DMS114 treated with DMSO at 0.1 percent for 48 hours (cell line): ENCODE measurements at regions not wholly inside any gene's neighbourhood (a gene's known extent, or its start where the extent isn't known, plus 50 kb on each side); places are given as distances from the start of the nearest gene placed in this dataset.

Experiments used
- DNase-seq: peaks from one replicate; lab custom pipeline; 2025; ENCODE audit not compliant: unreplicated experiment; lab: John Stamatoyannopoulos, UW

DNA sequence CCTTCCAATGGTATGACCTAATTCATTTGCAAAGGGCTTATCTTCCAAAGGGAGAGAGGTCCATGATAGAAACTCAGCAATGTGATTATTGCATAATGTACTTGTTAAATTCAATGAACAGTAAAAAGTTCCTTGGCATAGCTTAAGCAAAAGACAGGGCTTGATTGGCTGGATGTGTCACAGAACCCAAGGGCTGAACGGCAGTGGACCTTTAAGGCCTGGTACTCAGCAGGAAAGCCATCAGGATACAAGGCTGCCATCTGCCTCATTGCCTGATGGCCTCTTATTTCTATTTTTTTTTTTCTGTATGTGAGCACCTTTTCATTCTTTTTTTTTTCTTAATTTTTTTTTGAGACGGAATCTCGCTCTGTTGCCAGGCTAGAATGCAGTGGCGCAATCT, 208.9 kb upstream of the WSCD1 start:
- no peak for DNase-seq

DNA sequence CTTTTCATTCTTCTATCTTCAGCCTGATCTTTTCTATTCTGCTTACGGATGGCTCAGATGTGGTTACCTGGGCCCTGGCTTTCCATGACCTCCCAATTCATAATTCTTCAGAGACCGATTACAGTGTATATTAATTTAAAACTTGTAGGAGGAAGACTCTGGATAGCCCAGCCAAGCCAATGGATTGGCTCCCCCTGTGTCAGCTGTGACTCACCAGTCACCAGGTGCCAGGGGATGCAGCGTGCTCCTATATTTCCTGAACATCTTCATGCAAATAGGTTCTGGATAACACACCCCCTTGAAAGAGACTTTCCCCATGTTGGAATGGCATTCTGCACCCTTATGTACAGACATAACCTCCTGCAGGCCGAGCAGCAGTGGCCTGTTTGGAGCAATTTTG, 208.3 kb upstream of the WSCD1 start:
- DNase-seq, result no peak

DNA sequence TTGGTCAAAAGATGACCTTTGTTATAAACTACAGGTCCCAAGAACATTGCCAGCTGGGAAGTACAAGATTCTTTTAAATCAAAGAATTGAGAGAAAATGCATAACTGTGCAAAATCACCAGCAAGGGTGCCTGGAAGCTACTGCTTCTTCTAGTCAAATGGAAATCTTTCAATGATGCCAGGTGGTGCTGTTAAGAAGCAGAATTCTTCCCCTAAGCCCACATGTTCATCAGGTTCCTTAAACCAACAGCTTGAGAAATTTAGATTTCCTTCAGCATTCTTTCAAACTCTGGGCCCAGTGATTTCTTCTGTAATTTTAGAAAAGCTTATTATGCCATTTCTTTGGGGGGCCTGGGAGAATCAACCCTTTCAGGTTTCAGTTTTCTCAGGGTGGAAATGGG, 207.8 kb upstream of the WSCD1 start:
- DNase-seq, result no peak

DNA sequence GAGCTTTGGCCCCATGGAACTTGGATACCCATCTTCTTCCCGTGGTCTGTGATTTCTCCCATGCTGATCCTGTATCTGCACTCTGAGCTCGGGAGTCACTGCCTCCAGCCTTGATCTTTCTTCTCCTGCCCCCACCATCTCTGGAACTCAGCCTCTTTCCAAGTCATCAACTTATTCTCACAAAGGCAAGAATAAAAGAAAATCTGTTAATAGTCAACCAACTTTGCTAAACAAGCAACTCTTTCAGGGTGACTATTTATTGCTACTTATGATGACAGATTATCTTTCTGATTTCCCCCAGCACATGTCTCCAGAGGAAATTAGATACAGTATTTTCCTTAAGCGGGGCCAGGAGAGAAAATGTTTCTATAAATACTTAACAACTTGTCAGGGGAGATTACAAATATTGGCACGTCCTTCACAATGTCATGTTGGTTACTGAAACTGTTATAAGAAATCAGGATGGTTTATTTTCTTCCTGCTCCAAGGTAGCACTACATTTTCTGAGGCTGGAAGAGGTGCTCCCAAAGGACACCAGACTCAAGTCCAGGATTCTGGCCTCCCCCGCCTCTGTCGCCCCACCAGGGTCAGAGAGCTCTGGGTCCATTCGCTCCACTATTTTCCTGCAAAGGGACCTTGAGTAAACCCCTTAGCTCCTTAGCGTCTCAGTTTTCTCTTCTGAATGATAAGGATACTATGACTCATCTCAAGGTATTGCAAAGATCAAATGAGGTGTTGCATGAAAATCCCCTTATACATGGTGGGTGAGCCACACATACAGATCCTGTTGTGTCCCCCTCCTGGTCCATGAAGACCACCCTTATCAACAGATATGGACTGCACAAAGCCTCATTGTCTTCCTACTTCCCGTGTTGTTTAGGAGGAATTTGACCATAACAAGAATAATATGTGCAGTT, 205.2 kb upstream of the WSCD1 start:
- DNase-seq, result no peak

DNA sequence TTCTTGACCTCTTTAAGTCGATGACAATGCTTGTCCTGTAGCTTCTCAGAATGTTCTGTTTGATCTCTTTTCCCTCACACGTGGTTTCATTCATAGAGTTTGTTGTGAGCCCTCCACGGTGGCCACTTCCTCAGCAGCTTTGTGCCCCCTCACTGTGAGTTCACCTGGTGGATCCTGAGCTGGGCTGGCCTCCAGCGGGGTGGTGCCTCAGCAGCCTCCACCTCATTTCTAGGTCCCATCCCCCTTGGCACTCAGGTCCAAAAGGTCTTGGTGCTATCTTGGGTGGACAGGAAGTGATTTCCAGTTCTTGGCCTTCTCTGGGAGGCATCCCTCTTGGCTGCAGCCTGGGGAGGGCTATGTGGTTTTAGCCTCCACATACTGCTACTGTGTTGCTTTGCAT, 203.2 kb upstream of the WSCD1 start:
- DNase-seq, result no peak

DNA sequence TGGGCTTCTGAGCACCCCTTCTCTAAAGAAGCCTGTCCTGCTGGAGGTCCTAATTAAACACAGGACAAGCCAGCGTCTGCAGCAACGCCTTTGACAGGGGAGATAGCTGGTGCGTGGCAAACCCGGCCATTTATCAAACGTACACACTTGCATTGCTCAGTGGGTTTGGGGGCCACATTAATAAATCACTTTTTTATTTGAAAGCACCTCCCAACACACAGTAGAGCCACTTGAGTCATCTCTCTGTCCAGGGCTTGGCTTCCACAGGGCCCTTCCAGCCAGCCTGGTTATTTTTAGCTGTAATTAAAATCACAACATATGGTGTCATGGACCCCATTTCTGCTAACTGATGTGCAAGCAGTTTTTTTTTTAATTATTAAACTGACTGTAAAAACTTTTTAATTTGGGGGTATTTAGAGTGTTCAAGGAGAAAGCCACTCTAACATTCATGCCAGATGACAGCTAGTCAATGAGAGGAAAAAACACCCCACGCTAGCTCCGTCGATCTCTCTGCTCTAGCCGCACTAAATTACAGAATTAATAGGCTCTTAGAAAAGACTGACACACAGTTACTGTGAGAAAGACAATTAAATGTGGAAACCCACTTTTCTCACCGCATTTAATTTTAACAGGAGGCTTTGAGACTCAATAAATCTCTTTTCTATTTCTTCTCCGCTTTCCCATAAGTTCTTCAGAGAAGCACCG, 201.0 kb upstream of the WSCD1 start:
- no peak for DNase-seq

DNA sequence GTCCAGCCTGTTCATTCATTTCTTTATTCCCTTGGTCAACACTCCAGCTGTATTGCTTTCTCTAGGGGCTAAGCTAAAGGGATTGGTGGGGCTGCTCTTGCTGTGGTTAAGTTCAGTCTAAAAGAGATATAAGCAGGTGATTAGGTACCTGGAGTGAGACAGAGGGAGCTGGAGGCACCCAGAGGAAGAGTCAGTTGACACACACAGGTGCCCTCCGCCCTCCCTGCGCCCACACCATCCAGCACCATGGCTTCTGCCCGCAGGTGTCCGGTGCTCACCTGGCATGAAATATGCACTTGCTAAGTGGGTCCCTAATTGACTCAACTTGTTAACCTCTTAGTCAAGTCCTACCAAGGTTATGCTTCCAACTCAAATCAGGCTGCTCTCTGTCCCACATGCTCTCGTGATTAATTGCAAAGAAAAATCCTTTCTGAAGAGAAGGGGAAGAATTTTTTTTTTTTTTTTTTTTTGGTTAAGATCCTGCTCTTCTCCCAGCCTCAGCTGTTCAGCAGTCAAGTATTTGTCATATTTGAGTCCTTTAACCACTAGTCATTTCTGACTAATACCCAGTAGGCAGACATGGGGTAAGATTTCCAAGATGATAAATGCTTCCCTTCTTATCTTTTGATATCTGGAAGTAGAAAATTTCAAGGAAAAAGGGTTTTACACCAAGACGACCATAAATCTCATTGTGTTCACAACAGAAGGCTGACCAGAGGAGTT, 199.8 kb upstream of the WSCD1 start:
- no peak for DNase-seq

DNA sequence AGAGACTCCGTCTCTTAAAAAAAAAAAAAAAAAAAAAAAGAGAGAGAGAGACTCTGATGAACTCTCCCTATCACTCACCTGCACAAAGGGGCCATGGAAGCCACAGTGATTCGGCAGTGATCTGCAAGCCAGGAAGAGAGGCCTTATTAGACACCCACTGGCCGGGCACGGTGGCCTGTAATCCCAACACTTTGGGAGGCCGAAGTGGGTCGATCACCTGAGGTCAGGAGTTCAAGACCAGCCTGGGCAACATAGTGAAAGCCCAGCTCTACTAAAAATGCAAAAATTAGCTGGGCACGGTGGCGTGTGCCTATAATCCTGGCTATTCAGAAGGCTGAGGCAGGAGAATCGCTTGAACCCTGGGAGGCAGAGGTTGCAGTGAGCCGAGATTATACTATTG, 198.5 kb upstream of the WSCD1 start:
- DNase-seq, result no peak

DNA sequence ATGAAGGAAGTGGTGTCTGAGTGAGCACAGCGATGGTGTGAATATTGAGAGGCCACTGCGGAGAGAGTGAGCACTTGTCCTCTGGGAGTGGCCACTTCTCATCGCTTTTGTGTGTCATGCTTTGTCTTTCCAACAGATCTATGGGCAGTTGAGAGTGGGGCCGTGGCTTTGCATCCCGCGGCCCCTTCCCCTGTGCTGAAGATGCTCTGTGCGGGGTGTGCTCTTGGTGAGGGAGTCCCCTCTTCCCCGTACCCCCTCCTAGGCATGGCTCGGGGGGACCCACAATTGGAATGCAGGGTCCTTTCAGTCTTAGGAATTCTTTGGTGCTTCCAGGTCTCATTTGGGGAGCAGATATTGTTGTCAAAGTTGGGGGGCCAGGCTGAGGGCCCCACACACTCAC, 197.3 kb upstream of the WSCD1 start:
- no peak for DNase-seq

DNA sequence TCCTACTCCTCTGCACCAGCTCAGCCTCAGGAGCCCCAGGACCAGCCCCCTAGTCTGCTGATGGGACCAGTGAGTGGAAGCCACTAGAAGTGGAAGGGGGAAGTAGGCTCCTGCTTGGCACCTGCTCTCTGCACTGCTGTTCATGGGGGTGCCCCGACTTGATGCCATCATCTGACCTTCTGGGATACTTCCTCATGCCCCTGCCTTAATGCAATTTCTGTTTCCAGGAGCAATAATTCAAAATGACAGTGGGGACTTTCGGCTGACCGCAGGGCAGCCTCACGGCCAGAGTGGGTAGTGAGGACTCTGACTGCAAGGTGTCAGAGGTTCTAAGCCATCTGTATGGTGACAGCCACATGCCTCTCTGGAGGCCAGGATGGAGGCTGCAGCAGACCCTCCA, 196.4 kb upstream of the WSCD1 start:
- no peak for DNase-seq

DNA sequence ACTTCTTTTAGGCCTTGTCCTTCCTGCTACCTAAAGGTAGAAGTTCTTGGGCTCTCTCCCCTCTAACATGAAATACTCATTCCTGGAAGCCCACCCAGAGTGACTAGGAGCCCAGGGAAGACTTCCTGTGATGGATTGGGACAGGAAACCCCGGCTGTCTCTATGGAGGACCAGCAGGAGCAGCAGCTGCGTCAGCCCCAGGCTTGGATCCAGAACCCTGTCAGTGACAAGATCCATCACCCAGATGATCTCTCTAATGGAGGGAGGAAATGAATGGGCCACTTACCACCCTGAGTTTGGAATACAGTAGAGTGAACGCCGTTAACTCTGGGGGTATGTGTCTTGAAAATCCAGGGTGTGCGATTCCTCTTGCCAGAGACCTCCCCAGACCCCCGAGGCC, 195.7 kb upstream of the WSCD1 start:
- no peak for DNase-seq

DNA sequence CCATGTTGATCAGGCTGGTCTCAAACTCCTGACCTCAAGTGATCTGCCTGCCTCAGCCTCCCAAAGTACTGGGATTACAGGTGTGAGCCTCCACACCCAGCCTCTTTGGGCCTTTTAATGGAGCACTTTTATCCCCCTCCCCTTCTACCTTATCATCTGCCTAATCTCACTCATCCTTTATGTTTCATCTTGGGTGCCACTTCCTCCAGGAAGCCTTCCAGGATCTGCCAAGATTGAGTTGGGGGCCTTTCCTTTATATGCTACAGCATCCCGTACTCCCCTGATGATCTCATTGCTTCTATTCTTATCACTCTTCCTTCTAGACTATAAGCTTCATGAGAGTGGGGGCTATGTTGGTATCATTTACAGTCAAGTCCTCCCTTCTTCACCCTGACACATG, 192.8 kb upstream of the WSCD1 start:
- no peak for DNase-seq

DNA sequence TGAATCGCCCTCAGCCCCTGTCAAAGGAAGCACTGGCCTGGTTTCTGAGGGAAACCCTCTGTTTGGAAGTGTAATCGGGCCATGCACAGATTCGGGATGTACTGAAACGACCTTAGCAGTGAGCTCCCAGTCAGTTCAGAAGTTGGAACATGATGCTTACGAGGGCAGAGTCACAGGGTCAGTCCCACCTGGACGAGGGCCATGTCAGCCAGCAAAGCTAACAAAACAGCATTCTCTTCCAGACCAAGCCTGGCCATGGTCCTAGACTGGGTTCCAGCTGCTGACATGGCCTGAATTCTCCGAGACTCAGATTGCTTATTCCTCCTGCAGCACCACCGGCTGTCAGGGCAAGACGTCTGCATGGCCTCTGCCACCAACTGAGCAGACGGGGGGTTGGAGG, 192.2 kb upstream of the WSCD1 start:
- no peak for DNase-seq

DNA sequence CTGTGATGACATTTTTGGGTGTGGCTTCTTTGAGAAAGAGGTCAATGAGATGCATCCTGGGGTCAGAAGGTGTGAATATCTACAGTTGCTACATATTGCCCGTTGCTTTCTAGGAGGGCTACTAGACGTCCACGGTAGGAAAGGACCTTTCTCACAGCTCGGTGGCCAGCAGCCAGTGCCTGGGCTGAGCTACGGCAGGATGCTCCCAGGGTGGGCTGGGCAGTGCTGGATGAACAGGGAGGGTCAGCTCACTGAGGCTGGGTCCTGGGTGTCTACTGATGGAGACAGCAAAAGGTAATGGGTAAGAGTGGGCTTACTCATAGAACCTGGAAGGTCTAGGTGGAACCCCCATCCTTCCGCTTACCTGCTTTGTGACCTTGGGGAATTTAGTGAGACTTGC, 188.3 kb upstream of the WSCD1 start:
- no peak for DNase-seq

DNA sequence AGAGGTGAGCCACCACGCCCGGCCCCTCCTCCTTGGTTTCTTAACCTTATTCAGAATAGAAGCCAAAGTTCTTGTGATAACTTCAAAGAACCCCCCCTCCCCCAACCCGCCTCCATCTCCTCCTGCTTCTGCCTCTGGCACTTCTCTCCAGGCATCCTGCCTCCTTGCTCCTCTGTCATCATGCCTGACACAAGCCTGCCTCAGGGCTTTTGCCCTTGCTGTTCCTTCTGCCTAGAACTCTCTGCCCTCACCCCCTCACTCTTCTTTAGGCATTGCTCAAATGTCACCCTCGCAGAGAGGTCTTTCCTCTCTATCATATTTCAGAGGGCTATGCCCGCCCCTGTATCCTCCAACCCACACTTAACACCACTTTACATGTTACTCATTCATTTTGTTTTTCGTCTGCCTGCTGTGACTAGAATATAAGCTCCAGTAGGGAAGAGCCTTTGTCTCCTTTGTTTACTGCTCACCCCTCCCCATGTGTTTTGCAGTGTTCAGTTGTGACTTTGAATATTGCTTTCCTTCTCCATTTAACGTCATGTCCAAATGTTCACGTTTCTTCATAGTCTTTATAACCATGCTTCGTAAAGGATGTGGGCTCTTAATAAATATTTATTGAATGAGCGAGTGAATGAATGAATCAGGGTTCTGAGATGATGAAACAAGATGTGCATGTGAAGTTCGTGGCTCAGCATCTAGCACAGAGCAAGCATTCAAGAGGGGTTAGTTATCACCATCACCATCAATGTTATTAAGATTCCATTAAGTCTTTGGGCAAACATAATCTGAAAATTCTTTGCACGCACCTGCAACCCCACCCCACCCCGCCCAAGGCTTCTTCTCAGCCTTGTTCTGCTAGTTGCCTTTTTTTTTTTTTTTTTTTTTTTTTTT, 186.2 kb upstream of the WSCD1 start:
- DNase-seq, result no peak

DNA sequence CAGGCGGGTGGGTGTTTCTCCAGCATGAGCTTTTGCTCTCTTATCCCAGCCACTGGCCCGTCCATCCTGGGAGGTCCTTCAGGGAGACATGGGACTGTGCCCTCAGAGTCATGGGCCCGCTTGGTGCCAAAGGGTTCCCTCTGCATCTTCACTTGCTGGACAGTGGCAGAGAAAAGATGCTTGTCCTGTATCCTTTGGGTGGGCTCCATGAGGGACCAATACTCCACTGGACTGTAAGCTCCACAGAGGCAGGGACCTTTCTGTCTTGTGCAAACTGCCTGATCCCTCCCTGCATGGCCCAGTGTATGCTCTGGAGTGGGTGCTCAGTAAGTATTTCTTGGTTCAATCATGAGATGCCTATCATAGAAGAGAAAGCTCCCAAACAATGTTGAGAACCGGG, 184.8 kb upstream of the WSCD1 start:
- DNase-seq, result no peak

DNA sequence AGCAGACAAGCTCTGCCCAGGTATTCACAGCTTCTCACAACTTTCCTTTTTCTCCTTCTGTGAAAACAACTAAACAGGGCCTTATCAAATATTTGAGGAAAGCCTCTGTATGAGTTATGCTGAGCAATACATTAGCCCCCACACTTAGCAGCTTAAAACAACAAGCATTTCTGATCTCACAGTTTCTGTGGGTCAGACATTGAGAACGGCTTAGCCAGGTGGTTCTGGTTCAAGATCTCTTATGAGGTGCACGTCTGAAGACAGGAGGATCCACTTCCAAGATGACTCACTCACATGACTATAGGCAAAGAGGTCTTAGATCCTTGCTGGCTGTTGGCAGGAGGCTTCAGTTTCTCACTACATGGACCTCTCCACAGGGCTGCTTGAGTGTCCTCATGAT, 181.4 kb upstream of the WSCD1 start:
- DNase-seq, result no peak

DNA sequence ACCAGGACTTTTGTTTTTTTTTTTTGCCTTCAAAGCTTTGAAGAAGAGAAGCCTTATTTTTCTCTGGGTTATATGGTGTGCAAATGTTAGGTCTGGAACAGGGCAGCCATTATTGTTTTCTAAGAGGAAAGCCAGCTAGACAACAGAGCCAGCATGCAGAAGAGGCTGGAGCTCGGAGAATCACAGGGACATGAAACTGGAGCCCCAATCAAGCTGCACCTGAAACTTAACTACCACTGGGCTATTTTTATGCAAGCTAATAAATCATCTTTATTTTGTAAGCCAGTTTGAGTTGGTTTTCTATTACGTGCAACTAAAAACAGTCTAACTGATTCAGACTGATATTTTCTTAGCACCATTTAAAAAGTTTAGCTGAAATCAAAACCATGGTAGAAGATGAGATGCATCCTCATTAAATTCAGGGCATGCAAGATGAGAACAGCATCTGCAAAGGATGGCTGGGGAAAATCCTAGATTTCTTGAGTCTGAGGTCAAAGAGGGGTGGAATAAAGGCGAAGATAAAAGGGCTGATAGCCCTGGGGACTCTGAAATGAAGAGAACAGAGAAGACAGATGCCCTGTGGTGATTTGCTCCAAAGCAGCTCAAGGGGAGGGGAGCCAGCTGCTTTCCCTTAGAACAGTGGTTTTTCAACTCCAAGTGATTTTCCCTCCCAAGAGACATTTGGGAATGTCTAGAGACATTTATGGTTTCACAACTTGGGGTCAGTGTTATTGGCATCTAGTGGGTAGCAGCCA, 177.1 kb upstream of the WSCD1 start:
- DNase-seq, result no peak

DNA sequence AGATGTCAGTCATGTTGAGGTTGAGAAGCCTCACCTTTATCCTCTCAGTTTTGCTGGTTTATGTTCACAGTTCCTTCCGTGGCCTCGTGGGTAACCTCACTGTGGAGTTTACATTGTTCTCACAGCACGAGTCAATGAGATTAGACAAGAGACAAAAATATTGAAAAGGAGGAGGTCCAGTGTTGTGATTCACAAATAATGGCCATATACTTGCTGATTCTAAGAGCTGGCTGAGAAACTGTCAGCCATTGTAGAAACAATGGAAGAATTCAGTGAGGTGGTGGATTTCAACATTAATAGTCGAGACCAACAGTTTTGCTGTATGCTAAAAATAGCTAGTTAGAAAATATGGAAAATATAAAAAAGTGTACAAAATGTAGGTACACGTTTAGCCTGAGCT, 176.4 kb upstream of the WSCD1 start:
- DNase-seq, result no peak

DNA sequence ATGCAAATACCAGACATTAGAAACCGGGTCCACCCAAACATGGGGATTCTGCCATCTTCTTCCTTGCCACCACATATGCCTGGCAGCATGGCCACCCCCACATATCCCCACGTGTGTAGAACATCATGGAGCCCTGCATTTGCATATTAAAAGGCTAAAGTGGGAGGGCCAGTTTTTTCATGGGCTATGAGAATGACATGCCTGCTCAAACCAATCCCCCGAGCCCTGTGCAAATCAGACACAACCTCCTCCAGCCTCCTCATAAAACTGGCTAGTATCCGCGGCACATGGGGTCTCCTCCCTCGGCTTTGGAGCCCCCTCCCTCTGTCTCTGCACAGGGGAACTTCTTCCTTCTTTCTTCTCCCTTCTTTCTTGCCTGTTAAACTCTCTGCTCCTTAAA, 174.9 kb upstream of the WSCD1 start:
- no peak for DNase-seq
